ENCODE measurements at regions not wholly inside any gene's neighbourhood (a gene's known extent, or its start where the extent isn't known, plus 50 kb on each side); places are given as distances from the start of the nearest gene placed in this dataset.
"Not testable (repeated sequence)": the region's sequence is repeated elsewhere in the genome, so short reads cannot be mapped to it uniquely, and the experiment has no call there.

GRCh38 chr18:53920312-53921075, 304.0 kb downstream of the MBD2 start:
- DNase-seq (ENCODE audit: low spot score) = no peak

DNA sequence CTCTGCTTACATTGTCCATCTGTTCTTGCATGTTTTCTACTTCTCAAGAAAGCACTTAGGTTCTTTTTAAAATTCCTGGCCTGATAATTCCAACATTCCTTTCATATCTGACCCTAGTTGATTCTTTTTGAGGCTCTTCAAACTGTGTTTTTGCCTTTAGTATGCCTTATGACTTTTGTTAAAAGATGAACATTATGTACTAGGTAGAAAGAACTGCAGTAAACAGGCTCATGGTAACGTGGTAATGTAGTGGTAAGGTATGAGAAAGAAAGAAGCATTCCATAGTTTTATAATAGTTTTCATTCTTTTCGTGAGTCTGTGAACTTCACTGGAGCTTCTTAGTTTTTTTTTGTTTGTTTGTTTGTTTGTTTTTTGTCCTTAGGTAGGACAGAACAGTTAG, 306.4 kb downstream of the MBD2 start:
- DNase-seq (ENCODE audit: low spot score) = no peak

DNA sequence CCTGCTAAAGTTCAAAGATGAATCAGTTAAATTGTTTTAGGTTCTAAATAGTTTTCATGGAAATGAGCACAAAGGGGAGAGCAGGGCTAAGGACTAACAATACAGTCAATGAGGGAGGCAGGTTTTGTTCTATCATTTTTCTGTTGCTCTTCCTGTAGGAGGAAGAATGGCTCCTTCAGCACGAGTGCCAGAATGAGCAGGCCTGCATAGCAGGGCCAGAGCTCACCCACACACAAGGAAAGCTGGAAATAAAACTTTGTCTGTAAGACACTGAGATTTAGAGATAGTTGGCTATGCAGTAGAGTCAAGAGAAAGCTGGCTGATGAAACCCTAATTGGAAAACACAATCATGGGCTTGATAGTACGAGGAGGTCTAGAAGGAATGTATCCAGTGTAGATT, 313.3 kb downstream of the MBD2 start:
- no peak for DNase-seq (ENCODE audit: low spot score)

DNA sequence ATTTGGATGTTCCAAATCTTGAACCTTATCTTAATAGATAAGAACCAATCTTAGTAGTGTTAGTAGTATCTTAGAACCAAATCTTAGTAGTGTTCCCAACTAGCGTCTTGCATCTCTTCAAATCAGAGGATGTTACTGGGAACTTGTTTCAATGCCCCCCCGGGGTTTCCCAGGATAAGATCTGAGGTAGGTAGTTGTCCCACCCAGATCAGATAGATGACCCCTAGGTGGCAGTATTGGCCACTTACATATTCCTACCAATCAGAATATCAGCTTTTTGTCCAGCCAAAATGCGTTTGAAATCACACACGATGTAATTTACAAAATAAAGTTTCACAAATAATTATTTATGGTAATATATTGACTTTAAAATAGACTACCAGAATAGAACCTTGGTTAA, 314.8 kb downstream of the MBD2 start:
- DNase-seq (ENCODE audit: low spot score) = peak; percentile 11

- DNase-seq (ENCODE audit: low spot score) = no peak
These were observed 316.5 kb downstream of the MBD2 start for GRCh38 chr18:53907921-53908320.

DNA sequence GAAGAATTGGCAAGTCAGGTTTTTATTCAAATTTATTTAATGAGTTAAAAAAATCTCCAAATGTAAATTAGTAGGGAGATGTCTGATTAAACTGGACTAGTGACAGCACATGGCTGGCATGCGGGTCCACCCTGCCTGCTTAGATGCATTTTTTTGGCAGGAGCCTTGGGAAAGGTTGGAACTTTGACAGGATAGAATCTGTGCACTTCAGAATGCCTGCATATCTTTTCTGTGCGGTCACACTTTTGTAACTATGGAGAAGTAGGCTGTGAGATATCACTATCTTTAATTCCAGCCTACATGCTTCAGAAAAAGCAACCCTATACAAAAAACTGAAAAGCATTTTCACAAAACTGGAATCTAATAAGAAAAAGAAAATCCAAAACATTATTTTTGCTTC, 317.8 kb downstream of the MBD2 start:
- DNase-seq (ENCODE audit: low spot score) = no peak

GRCh38 chr18:53894675-53895442, 329.6 kb downstream of the MBD2 start:
- DNase-seq (ENCODE audit: low spot score) = no peak

DNA sequence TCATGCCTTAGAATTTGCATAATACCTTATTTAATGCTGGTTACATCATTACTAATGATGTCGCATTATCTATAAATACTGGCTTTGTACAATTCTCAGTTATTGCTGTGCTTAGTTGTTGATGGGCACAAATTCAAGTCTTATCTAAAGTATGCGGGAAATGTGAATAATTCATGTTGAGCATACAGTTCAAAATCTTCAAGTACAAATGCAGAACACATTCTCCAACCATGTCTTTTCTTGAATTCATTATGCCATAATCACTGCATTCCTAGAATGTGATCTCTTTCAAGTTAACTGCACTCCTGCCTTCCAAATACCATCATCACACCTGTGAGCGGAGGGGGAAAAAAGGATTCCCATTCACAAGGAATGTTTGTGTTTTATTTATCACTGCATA, 337.0 kb downstream of the MBD2 start:
- DNase-seq (ENCODE audit: low spot score) = no peak

- no peak for DNase-seq (ENCODE audit: low spot score)
These were observed 338.4 kb downstream of the MBD2 start for GRCh38 chr18:53886058-53886457.

DNA sequence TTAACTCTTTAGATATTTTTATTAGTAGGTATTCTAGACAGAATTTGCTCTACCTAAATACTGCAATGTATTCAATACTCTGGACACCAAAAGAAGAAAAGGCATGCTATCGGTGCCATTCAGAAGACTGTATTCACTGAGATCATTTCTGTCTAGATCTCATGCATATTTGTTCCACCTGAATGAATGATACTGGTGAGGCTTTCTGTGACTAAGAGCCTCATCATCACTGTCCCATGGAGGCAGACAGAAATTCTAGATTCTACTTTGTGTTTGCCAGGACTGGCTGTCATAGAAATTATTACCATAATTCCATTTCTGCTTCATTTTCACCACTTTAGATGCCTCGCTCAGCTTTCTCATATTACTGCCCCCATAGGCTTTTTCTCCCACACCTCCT, 340.7 kb downstream of the MBD2 start:
- no peak for DNase-seq (ENCODE audit: low spot score)

GRCh38 chr18:53874103-53874502, 350.4 kb downstream of the MBD2 start:
- no peak for DNase-seq (ENCODE audit: low spot score)

DNA sequence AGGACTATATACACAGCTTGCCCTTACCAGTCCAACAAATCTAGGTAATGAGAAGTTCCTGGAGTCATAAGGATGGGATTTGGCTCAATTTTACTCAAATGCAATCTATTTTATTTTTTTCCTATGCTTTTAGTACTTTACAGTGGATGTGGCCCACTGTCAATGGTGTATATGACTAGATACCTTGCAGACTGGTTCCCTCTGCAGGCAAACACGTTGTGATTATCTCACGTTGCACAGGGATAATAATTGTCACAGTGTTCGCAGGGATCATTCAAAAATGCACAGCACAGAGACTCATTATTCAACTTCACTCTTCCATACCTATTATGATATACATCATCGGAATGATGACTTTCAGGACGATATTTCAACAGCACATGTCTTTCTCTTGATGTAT, 359.7 kb downstream of the MBD2 start:
- DNase-seq (ENCODE audit: low spot score) = no peak

- DNase-seq (ENCODE audit: low spot score) = no peak
These were observed 361.5 kb downstream of the MBD2 start for GRCh38 chr18:53862921-53863320.

DNA sequence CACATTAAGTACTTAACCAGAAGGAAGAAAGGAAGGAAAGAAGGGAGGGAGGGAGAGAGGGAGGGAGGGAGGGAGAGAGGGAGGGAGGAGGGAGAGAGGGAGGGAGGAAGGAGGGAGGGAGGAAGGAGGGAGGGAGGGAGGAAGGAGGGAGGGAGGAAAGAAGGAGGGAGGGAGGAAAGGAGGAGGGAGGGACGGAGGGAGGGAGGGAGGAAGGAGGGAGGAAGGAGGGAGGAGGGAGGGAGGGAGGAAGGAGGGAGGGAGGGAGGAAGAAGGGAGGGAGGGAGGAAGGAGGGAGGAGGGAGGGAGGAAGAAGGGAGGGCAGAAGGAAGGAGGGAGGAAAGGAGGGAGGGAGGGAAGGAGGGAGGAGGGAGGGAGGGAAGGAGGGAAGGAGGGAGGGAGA, 363.3 kb downstream of the MBD2 start:
- no peak for DNase-seq (ENCODE audit: low spot score)

GRCh38 chr18:53859764-53860163, 364.7 kb downstream of the MBD2 start:
- no peak for DNase-seq (ENCODE audit: low spot score)

DNA sequence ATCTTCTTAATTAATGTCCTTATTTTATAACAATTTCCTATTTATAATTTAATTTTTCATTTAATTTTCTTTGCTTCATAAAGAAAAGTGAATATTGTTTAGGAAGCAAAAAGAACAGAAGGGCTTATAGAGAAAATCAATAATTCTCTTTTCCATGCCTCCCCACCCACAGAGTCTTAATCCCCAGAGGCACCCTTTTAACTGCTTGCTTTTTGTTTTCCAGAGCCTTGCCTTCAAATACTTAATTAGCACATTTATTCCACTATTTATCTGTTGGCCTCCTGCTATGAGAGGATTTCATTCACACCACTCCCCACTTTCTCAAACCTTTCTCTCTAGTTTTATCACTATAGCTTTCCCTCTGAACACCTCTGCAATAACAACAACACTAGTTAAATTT, 373.6 kb downstream of the MBD2 start:
- no peak for DNase-seq (ENCODE audit: low spot score)

DNA sequence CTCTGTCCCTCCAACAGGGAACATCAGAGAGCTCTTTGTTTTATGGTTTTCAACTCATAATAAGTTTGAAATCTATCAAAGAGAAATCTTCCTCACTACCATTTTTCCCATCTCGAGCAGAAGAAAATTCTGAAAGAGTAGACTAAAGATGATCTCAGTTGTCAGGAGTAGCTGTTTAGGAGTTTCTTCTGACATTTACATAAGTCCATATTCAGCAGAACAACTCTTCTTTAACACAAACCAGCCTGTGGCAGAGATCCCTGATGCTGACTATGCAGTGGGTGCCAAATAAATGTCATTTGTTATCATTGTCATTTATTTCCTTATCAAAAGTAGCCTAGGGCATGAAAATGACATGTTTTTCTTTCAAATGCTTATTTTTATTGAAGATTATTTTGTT, 380.7 kb downstream of the MBD2 start:
- DNase-seq (ENCODE audit: low spot score) = no peak

GRCh38 chr18:53843113-53843760, 381.2 kb downstream of the MBD2 start:
- DNase-seq (ENCODE audit: low spot score) = no peak

GRCh38 chr18:53838746-53839145, 385.7 kb downstream of the MBD2 start:
- no peak for DNase-seq (ENCODE audit: low spot score)

- not testable (repeated sequence) for DNase-seq (ENCODE audit: low spot score)
These were observed 403.3 kb downstream of the MBD2 start for GRCh38 chr18:53821141-53821540.

GRCh38 chr18:53819671-53820070, 404.8 kb downstream of the MBD2 start:
- DNase-seq (ENCODE audit: low spot score) = no peak

GRCh38 chr18:53819174-53819573, 405.3 kb downstream of the MBD2 start:
- DNase-seq (ENCODE audit: low spot score) = no peak
